ENCODE measurements at regions not wholly inside any gene's neighbourhood (a gene's known extent, or its start where the extent isn't known, plus 50 kb on each side); places are given as distances from the start of the nearest gene placed in this dataset.

- TF ChIP-seq POLR2A (IDR thresholded peaks at IDR 0.05; ENCODE audit: low read length) (no peak), GATA1 (IDR thresholded peaks at IDR 0.05; ENCODE audit: low read depth, low read length) (no peak)
- no peak for DNase-seq
Observed at GRCh38 chr2:103847276-103847675, 1006.6 kb upstream of the POU3F3 start.

- no peak for DNase-seq
- no peak for TF ChIP-seq POLR2A (IDR thresholded peaks at IDR 0.05; ENCODE audit: low read length)
Observed at GRCh38 chr2:103859238-103859637, 994.7 kb upstream of the POU3F3 start.

- TF ChIP-seq POLR2A (IDR thresholded peaks at IDR 0.05; ENCODE audit: low read length) = no peak
- TF ChIP-seq GATA1 (IDR thresholded peaks at IDR 0.05; ENCODE audit: low read depth, low read length) = no peak
- no peak for DNase-seq
Observed at GRCh38 chr2:103860016-103860415, 993.9 kb upstream of the POU3F3 start.

GRCh38 chr2:103868396-103868795 is 985.5 kb upstream of the POU3F3 start:
- TF ChIP-seq POLR2A (IDR thresholded peaks at IDR 0.05; ENCODE audit: low read length) (no peak), GATA1 (IDR thresholded peaks at IDR 0.05; ENCODE audit: low read depth, low read length) (no peak)
- no peak for DNase-seq

GRCh38 chr2:103873716-103874351 is 980.1 kb upstream of the POU3F3 start:
- DNase-seq = no peak
- TF ChIP-seq GATA1 (IDR thresholded peaks at IDR 0.05; ENCODE audit: low read depth, low read length) (no peak), POLR2A (IDR thresholded peaks at IDR 0.05; ENCODE audit: low read length) (no peak)

DNA sequence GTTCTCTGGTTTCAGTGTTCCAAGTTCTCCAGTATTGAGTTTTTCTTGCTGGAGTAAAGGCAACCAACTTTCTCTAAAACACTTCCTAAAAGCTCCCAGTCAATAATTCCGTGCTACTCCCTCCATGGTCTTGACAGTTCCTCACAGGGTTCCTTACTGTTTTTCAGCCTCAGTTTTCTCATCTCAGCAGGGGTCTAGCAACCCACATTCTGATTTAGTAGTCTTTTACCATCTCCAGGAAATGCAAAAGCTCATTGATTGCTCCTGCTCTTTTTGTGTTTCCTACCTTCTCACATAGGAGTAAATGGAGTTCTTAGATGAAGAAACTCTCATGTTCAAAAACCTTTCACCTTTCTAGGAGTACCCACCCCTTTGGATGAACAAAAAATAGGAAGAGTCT is 978.8 kb upstream of the POU3F3 start:
- no peak for DNase-seq
- TF ChIP-seq GATA1 (IDR thresholded peaks at IDR 0.05; ENCODE audit: low read depth, low read length) = no peak
- no peak for TF ChIP-seq POLR2A (IDR thresholded peaks at IDR 0.05; ENCODE audit: low read length)

DNA sequence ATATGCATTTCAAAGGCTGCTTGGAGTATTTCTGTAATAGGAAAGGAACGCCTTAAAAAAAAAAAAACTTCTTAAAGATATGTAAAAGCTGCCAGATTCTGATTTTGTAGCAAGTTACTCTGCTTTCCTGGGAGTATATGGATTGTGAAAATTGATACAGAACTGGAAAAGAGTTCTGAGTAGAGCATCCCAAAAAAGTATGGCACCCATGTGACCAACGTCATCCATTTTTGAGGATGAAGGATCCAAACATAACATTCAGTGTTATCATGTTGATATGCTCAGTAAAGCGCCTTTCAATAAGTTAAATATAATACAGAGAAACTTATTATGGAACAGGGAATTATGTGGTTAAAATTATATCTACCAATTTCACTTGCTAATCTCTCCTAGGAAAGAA is 978.4 kb upstream of the POU3F3 start:
- TF ChIP-seq POLR2A (IDR thresholded peaks at IDR 0.05; ENCODE audit: low read length) = no peak
- no peak for TF ChIP-seq GATA1 (IDR thresholded peaks at IDR 0.05; ENCODE audit: low read depth, low read length)
- no peak for DNase-seq

DNA sequence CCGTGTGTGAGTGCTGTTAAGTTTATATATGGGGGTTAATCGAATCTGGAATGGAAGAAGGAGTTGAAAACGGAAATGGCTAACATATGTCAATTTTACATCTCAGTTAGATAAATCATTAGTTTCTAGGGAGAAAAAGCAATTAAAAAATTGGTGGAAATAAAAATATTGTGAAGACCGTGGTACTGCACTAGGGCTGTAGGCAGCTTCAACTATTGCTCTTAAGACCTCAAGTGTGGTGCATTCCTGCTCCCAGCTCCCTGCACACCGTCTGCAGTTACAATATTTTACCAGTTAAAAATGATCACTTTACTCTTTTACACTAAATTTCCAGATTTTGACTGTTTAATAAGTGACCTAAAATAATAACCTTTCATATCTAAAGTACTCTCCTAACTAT is 977.3 kb upstream of the POU3F3 start:
- no peak for DNase-seq
- no peak for TF ChIP-seq GATA1 (IDR thresholded peaks at IDR 0.05; ENCODE audit: low read depth, low read length)
- TF ChIP-seq POLR2A (IDR thresholded peaks at IDR 0.05; ENCODE audit: low read length) = no peak

- TF ChIP-seq GATA1 (IDR thresholded peaks at IDR 0.05; ENCODE audit: low read depth, low read length) (no peak), POLR2A (IDR thresholded peaks at IDR 0.05; ENCODE audit: low read length) (no peak)
- DNase-seq = no peak
Observed at GRCh38 chr2:103879101-103879500, 974.8 kb upstream of the POU3F3 start.

DNA sequence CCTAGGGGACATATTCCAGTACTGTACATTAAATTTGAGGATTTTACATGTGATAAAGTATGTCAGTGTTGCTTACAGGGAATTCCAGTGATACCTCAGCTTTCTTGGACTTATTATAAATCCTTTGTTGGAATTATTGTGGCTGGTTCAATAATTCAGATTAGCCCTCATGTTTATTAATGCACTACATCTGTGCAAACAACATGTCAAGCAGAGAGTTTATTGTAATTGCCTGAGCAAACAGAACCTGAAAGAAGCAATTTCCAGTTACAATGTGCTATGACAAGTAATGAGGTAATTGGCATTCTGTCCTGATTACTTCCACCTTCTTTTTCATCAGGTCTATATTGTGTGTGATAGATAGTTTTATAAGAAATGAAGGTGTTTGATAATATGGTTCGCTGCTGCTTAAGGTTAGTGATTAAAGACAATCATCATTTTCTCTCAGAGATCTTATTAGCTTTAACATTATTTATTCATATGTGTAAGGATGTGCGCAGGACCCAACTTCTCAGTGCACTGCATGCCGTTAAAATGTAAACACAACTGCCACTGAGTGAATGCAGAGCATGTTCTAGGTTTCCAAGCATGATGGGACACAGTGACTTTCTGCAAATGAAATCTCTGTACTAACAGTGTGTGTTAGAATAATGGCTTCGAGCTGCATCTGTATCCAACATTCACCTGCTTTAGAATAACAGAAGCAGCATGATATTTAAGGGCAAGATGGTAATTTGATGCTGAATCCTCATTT is 973.7 kb upstream of the POU3F3 start:
- no peak for DNase-seq
- TF ChIP-seq POLR2A (IDR thresholded peaks at IDR 0.05; ENCODE audit: low read length) = no peak
- no peak for TF ChIP-seq GATA1 (IDR thresholded peaks at IDR 0.05; ENCODE audit: low read depth, low read length)

DNA sequence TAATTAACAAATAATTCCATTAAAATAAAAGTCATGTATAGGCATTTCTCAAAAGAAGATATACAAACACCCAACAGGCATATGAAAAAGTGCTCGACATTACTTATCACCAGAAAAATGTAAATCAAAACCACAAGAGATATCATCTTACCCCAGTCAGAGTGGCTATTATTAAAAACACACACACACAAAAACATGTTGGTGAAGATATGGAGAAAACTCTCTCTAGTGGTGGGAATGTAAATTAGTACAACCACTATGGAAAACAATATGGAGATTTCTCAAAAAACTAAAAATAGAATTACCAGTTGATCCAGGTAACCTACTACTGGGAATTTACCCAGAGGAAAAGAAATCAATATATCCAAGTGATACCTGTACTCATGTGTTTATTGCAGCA is 966.3 kb upstream of the POU3F3 start:
- no peak for DNase-seq
- TF ChIP-seq GATA1 (IDR thresholded peaks at IDR 0.05; ENCODE audit: low read depth, low read length) (no peak), POLR2A (IDR thresholded peaks at IDR 0.05; ENCODE audit: low read length) (no peak)

- TF ChIP-seq POLR2A (IDR thresholded peaks at IDR 0.05; ENCODE audit: low read length) = no peak
- TF ChIP-seq GATA1 (IDR thresholded peaks at IDR 0.05; ENCODE audit: low read depth, low read length) = no peak
- DNase-seq = no peak
Observed at GRCh38 chr2:103896182-103896581, 957.7 kb upstream of the POU3F3 start.

- DNase-seq = no peak
- TF ChIP-seq POLR2A (IDR thresholded peaks at IDR 0.05; ENCODE audit: low read length) = no peak
- TF ChIP-seq GATA1 (IDR thresholded peaks at IDR 0.05; ENCODE audit: low read depth, low read length) = no peak
Observed at GRCh38 chr2:103898561-103898960, 955.4 kb upstream of the POU3F3 start.

GRCh38 chr2:103902347-103902746 is 951.6 kb upstream of the POU3F3 start:
- TF ChIP-seq POLR2A (IDR thresholded peaks at IDR 0.05; ENCODE audit: low read length) (no peak), GATA1 (IDR thresholded peaks at IDR 0.05; ENCODE audit: low read depth, low read length) (no peak)
- DNase-seq = no peak

DNA sequence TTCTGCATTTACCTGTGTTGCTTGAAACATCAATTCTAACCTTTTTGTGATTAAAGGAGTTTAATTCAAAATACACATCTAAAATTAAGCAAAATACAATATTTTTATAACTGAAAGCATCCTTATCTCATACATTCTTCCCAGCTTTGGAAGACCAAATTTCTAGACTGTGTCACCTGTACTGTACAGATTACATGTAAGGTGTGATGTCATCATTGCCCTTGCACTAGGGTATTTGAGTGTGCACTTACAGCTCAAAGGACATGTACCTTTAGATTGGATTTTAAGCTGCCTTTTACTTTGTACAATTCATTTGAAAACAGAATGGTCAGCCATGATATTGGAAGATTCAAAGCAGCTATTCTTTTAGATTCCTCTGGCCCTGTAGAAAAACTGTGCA is 932.8 kb upstream of the POU3F3 start:
- no peak for TF ChIP-seq GATA1 (IDR thresholded peaks at IDR 0.05; ENCODE audit: low read depth, low read length)
- TF ChIP-seq POLR2A (IDR thresholded peaks at IDR 0.05; ENCODE audit: low read length) = no peak

More for the DNA sequence above, 932.8 kb upstream of the POU3F3 start:
- no peak for DNase-seq
